GM12801 (cell line): ENCODE measurements at regions not wholly inside any gene's neighbourhood (a gene's known extent, or its start where the extent isn't known, plus 50 kb on each side); places are given as distances from the start of the nearest gene placed in this dataset.

ENCODE experiments used
- TF ChIP-seq, protein P1 (sequence below): IDR thresholded peaks from one replicate; pipeline ENCODE4 v1.5.1; 2011; ENCODE audit warnings: control low read depth; ENCODE audit not compliant: insufficient read length; ENCODE audit errors: extremely low read depth

DNA sequence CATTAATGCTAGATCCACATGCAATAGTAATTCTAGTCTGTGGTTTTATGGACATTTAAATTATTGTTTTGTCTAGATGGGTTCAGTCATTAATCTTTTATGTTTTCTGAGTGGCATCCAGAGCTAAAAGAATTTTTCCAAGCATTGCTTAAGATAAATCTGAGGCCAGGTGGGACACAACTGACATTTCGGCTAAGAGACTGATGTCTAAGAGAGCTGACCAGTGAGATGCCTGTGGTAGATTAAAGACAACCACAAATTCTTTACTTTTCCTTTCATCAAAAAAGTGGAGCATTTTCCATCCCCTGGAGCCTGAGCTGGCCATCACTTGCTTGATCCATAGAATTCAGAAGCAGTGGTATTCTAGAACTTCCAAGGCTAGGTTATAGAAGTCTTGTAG, 182.2 kb downstream of the NRP2 start:
- TF ChIP-seq, protein P1, sequence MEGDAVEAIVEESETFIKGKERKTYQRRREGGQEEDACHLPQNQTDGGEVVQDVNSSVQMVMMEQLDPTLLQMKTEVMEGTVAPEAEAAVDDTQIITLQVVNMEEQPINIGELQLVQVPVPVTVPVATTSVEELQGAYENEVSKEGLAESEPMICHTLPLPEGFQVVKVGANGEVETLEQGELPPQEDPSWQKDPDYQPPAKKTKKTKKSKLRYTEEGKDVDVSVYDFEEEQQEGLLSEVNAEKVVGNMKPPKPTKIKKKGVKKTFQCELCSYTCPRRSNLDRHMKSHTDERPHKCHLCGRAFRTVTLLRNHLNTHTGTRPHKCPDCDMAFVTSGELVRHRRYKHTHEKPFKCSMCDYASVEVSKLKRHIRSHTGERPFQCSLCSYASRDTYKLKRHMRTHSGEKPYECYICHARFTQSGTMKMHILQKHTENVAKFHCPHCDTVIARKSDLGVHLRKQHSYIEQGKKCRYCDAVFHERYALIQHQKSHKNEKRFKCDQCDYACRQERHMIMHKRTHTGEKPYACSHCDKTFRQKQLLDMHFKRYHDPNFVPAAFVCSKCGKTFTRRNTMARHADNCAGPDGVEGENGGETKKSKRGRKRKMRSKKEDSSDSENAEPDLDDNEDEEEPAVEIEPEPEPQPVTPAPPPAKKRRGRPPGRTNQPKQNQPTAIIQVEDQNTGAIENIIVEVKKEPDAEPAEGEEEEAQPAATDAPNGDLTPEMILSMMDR = no peak

DNA sequence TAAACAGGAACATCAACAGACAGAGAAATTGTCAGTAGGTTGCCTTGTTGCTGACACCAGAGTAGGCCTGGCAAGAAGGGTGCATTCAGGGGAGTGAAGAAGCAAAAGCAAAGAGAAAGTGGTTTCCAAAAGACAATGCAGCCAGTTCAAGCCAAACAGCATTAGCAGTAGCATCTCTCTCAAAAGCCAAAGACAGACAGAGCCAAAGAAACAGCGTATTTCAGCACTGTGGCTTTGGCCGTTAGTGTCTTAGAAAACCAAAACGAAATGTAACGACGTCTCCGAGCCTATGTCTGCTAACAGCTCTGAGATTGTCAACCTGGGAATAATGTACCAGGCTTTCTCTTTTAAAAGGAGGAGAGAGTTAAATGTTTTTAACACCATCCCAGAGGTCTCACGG, 178.6 kb downstream of the NRP2 start:
- TF ChIP-seq, protein P1 = no peak

DNA sequence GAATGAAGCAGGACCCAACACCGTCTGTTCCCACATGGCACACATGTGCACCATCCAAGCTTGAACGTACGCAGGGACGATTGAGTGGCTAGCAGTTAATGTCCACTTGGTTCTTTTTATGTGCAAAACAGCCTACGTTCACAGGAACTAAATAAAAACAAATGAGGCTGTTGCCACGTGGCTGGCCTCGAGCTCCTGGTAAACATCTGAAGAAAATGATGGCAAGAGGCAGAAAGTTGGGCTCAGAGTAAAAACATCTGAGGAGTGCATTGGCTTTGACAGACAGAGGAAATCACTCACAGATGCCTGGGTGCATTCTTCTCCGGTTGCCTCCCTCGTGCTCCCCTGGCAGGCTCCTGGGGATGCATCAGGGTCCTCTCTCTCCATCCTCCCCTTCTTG, 177.9 kb downstream of the NRP2 start:
- TF ChIP-seq, protein P1 = no peak

DNA sequence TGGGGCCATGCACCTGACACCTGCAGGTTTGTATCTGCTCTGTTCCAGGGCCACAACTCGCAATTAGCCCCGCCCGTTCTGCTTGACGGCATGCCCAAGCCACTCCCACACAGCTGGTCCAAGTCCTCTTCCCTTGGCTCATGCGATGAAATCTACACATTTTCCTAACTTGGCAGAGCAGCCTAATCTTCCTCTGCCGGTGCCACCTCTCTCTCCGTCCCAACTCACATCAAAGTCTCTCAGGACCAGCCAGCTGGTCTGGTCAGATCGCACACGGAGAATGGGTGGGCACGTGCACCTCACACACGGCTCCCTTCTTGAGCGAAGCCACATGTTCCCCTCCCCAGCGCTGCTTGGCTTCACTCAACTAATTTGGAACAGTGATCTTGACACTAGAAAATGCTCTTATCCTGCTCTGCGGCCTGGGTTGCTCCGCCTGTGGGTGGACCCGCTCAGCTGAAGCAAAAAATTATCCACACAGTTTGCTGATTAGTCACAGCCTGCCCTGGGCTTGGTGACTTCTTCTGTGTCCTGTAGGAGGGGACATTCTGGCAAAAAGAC, 176.7 kb downstream of the NRP2 start:
- TF ChIP-seq, protein P1 = no peak

DNA sequence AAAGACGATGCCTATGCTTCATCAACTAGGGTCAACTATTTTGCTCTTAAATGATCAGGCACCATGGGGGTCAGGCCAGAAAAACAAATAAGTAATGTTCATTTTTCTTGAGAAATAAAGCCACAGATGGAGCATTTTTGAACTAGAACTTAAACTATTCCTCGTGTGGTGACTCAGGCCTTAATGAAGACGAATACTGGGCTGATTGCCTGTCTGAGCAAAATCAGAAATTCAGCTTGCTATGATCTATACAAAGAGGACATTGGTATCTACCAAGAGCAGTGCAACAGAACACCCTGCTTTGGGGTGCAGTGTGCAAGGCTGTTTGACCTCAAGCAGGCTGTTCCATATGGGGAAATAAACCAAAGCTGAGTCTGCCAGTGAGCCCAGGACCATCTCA, 176.0 kb downstream of the NRP2 start:
- TF ChIP-seq, protein P1 = no peak

DNA sequence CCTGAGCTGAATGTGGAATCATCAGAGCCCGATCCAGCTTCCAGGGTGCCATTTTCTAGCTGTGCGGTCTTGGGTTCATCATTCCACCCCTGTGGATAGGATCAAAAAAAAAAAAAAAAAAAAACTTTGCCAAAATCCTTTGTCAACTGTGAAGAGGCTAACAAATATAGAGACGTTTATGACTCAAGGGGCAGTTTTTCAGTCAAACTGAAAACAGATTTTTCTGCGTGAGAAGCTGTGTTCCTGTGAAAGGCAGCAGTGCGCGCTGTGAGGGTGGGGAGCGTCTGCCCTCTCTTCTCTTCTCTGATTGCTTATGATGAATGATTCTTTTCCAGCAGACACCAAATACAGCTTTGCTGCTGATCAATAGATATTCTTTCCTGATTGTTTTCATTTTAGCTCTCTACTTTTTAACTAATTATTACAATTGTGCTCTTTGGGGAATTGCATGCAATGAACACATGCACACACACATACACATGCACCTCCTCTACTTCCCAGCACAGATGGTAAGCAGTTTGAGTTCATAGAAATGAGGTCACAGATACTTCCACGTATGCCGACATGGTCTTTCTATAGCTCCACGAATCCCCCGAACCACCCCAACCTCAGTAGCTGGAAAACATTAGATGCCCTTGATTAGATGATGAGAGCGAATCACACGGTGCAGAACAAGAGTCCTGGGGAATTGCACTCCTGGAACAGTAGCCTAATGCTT, 175.4 kb downstream of the NRP2 start:
- TF ChIP-seq, protein P1 = no peak

DNA sequence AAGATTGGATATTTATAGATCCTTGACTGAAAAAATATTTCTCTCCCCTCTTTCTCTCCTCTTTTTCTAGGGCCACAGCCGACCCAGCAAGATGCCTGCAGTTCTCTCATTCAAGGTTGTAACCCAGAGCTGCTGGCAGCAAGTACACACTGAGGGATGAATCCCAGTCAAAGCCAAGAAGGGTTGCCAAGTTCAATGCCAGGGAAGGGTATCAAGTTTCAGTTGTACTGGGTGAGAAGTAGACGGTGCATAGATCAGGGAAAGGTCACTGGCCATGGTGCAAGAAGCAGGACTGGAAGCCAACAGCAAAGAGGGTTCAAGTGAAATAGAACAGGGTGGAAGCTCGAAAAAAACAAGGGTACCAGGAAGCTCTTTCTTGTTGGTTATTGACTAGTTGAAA, 170.2 kb downstream of the NRP2 start:
- TF ChIP-seq, protein P1 = no peak
